ENCODE measurements at regions not wholly inside any gene's neighbourhood (a gene's known extent, or its start where the extent isn't known, plus 50 kb on each side); places are given as distances from the start of the nearest gene placed in this dataset.

DNA sequence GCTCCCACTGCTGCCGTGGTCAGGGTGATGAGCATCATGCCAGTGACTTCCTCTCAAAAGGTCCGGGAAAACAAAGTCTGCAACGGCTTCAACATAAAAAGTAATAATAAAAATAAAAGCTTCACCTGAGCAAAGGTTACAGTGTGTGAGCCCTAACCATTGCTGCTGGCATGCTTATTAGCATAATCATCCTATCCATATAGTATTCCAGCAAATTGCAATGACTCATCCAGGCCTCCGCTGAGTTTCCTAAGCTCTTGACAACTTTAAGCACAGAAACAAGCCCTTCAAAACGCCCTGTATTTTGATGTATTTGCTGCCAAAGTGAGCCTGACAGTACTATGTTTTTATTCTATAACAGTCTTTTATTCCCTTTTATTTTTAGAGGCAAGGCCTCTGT, 100.5 kb downstream of the AASDH start:
- no peak for DNase-seq

DNA sequence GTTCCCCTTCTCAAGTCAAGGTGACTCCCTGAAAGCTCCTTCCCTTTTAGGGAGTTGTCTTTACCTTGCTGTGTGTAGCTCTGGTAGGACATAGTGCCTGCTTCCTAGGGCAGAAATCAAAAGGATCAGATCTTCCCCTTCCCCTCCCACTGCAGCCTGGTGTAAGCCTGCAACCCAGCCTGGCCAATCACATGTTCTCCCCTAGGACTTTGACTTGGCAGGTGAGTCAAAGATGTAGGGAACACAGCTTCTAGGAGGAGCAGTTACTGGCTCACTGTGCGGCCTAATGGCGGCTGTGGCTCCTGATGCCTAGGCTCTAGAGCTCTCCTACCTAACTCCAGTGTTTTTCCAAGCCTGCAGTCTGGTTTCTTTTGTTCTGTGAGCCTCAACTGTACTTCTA, 103.9 kb downstream of the AASDH start:
- DNase-seq = no peak

DNA sequence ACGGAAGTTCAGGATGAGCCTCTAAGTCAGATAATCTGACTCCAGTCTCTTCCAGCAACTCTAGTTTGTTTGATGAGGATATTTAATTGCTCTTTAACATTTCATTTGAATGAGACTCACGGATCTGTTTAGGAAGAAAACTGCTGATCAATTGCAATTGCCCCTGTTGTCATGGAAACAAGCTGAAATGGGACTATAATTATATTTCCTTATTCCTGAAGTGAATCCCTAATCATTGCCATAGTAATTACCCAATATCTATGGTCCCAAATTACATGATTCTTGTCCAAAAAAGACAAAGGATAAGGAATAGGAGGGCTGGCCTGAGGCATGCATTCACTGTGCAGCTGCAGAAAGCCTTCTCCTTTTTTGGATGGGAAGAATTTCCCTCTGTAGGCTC, 105.3 kb downstream of the AASDH start:
- DNase-seq = no peak

DNA sequence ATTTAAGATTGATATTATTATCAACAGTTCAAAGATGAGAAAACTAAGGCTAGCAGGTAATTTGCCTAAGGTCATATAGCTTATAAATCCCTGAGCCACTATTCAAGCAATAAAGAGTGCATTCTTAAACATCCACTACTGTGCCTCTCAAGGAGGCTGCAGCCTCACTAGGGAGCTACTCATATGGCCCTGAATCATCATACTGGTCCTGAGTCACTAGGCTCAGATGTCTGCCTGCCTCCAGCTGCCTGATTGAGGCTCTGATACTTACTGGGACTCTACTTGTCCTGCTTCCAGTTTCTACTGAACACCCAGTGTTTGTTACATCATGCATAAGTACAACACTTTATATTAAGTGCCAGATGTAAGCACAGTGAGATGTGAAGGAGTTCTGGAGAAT, 110.7 kb downstream of the AASDH start:
- no peak for DNase-seq

DNA sequence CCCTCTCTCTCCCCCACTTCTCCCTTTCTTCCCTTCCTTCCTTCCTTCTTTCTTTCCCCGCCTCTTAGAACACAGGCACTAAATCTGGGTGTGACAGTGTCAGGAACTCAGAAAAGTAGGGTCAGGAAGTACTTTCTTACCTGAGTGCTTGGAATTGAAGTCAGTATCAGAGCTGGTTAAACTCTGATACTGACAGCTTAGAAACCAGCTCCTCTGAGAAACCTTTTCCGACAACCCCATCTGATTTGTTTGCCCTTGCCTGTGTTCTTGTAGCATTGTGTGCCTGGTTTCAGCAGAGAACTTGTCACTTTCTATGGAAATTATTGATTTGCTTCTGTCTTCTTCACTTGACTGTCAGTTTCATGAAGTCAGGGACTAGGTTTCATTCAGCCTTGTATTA, 113.9 kb downstream of the AASDH start:
- DNase-seq = no peak

DNA sequence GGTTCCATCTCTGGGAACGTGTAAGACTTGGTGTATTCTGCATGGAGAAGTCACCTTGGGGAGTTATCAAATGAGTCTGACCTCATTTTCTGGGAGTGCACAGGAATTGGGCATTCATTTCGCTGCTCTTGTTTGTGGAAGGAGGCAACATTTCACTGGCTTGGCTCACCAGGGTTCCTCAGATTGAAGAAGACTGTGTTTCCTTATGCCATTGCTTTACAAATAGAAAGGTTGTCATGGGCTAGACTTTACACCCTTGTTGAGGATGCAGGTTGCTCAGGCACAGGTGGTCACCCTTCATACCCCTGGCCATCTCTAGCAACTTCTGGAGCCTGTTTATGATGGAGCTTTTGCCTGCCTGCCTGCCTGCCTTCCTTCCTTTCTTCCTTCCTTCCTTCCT, 114.4 kb downstream of the AASDH start:
- no peak for DNase-seq

DNA sequence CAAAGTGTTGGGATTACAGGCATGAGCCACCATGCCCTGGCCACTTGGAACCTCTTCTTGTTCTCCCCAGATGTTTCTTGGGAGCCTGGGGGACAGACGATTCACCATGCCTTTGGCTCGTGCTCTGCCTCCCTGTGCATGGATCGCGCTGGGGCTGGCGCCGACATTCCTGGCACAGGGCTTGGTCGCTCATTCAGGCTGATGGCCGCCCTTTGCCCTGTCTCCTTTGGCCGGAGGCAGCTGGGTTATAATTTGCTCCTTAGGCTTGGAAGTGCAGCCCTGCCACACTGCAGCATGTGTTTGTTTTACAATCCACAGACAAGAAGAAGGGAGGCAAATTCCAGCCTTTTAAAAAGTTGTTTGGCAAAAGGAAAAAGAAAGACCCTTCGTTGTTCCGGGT, 115.3 kb downstream of the AASDH start:
- DNase-seq = no peak

DNA sequence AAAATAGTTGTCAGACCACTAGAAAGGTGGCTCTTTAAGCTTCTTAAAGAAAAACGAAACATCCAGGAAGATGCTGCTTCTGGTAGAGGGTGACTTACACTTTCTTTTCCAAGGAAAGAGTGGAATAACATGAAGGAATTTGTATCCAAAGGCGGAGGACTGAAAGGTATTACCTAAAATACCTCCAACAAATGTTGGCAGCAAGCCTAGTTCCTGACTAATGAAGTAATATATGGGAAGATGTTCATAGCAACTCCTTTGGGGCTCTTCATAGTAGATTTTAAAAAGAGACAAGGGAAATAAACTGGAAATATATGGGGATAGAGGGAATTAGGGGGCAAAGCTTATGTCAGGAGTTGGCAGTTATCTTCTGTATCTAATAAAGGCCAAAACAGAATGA, 116.2 kb downstream of the AASDH start:
- DNase-seq = no peak

DNA sequence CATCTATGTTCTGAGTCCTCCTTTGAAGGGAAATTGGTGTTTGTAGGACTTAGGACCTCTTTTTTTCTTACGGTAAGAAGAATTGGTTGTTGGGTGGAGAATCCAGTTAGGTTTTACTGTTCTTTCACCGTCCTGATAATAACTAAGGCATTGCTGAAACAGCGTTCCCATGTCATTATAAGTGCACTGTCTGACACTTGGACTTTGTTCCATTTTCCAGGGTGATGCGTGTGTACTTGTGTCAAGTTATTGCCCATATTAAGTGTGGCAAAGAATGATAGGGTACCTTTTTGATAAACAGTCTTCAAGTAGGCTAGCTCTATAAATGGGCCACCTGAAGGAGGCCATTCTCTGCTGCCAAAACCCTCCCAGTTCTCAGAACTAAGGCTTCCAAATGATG, 119.7 kb downstream of the AASDH start:
- DNase-seq = no peak

DNA sequence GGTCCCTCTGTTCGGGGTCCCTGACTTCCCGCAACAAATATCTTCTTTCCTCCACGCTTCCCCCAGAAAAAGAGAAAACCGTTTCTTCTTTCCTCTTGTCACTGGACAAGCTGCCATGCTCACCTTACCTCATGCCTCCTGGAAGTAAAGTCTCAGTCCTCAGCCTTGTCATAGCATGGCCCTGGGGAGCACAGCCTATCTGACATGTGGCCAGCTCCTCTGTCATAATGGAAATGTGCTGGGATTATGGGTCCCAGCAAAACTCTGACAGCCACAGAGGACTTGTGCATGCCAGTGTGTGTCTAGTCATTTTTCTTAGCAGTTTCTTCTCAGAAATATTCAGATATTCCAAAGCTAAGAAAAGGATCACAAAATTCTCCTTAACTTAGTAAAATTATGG, 122.4 kb downstream of the AASDH start:
- DNase-seq = no peak

DNA sequence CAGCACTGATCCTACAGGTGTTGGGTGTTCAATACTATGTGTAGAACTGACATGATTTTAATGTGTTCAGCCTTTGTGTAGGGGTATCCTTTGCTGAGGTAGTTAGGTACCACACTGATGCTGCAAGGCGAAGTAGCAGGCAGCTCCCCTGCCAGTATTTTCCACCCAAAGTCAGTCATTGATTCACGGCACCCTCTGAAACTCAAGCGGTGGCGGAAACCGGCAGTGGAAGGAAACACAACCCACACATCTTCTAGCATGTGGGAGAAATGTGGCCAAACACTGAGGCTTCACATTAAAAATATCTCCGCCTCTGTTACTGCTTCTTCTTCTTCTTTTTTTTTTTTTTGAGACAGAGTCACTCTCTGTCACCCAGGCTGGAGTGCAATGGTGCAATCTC, 126.3 kb downstream of the AASDH start:
- DNase-seq = no peak

DNA sequence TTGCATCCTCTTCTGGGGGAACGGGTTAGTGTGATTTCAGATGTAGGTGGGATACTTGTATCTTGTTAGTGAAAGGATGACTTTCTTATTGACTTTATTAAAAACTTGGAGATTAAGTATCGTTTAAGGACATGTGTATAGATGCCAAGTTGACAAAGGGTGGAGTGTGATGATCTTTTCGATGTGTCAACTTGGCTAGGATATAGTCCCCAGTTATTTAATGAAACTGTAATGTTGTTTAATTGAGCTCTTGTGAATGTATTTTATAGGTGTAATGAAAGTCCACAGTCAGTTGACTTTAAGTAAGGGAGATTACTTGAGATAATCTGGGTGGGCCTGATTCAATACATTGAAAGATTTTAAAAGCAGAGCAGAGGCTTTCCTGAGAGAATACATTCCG, 127.0 kb downstream of the AASDH start:
- no peak for DNase-seq

DNA sequence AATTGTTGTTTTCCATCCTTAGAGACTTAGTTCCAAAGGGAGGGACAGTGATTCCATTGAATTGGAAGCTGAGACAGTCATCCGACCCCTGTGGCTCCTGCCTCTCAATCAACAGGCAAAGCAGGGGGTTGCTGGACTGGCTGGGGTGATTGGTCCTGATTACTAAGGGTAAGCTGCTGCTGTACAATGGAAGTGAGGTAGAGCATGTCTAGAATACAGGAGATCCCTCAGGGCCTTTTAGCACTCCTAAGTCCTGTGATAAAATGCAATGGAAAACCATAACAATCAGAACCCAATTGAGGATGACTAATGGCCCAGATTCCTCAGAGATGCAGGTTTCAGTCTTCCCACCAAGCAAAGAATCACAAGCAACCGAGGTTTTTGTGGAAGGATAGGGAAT, 127.6 kb downstream of the AASDH start:
- no peak for DNase-seq

DNA sequence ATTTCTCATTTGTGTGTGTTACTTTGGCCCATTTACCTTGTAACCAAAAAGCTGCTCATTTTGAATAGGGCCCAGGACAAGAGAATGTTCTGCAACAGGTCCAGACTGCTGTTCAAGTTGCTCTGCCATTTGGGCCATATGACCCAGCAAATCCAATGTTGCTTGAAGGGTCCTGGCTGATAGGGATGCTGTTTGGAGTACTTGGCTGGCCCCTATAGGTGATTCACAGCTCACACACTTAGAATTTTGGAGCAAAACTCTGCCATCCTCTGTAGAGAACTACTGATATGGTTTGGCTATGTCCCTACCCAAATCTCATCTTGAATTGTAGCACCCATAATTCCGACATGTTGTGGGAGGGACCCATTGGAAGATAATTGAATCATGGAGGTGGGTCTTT, 131.5 kb downstream of the AASDH start:
- DNase-seq = no peak

DNA sequence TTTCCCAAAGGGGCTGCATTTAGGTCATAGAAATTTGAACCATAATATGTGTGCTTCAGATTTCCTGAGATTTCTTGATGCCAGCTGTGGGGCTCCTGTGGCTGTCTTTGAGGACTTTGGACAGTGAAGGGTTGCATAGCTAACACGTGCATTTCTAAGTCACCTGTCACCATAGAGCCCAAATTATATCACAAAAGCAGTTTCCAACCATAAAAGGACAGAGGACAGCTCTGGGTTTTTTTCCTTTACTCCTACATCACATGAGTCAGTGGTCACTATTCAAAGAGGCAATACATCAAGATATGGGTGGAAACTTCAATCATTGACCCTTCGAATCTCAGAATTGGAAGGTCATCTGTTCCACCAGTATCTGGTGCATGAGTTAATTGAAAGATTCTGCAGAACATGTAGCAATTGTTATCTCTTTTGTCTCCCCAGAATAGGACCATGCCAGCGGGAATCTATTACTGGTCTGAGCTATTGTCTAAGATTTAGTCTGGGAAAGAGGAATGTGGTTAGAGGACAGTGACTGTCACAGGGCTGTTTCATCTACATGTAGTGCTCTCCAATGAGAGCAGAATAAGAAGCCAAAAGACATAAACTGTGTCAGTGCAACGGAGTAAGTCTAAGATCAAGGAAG, 133.5 kb downstream of the AASDH start:
- DNase-seq = no peak

DNA sequence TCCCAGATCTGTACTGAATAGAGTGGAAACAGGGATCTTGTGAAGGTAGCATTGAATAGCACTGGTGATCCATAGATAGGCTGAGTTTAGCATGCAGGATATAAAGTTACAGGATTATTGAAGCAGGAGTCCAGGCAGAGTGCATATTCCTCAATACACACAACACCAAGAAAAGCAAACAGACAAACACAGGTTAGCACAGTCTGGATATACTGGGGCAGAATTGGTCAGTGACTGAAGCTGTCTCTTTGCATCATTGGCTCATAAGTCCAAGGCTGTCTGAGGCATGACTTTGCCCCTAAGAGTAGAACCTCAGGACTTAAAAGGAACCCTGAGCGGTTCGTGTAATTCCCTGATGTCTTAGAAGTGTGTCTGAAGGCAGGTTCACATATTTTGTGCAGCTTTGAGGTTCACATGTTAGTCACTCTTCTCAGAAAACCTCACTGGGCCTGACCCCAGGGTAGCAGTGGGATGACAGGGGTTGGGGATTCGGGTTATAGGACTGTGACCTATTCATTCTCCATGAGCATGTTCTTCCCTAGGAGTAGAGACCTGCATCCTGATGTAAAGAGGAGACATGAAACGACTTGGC, 134.6 kb downstream of the AASDH start:
- no peak for DNase-seq

DNA sequence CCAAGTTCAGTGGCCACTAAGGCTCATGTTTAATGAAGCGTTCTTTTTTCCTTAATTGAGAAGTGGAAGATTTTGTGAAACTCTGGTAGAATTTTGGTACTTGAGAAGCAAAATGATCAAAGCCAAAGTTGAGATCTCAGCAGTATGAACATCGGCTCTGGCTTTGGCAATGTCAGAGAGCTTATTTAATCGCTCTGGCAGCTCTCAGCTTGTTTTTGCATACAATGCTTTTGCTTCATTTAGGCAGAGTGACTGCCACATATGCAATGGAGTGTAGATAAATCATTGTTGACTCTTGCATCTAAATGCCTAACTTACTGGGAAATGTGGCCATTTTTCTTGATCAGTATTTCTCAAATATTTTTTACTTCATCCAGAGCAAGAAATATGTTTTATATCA, 135.7 kb downstream of the AASDH start:
- no peak for DNase-seq

DNA sequence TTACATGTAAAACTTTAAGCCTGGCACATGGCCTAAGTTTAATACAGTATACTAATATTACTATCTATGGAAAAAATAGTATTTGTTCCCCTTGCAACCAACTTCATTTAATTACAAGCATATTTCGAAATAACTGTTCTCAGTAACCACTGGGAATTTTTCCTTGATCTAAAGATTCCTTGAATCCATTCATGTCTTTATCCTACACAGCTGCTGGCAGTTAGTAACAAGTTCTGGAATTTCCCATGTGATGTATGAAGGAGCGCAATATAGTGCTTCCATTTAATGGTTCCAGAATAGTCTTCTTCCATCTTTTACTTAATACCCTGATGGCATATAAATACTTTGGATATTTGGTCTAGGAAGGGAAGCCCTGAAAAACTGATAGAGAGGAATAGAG, 136.5 kb downstream of the AASDH start:
- DNase-seq = no peak

DNA sequence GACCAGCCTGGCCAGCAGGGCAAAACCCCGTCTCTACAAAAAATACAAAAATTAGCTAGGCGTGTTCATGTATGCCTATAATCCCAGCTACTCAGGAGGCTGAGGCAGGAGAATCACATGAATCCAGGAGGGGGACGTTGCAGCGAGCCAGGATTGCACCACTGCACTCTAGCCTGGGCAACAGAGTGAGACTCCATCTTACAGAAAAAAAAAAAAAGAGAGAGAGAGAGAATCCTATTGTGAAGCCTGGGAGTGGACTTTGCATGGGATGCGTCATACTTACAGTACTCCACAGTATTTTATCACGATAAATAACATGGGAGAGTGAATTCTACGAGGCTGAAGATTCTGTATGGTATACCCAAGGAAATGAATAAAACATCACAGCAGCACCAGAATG, 139.6 kb downstream of the AASDH start:
- no peak for DNase-seq

DNA sequence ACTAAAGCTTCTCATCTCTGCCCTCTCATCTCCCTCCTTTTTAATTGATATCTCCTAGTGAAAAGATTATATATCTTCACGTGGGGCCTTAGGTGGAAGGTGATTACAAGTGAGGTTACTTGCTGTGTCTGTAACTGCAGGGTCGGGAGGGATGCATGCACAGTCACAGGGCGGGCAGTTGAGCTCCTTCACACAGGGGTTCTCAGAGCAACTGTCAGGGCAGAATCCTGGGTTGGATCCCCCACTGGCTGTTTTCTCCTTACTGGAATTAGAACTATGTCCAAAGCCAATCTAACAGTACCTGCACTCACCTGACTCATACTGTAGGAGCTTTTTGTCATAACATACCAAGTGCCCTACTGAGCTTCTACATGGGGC, 141.1 kb downstream of the AASDH start:
- no peak for DNase-seq

DNA sequence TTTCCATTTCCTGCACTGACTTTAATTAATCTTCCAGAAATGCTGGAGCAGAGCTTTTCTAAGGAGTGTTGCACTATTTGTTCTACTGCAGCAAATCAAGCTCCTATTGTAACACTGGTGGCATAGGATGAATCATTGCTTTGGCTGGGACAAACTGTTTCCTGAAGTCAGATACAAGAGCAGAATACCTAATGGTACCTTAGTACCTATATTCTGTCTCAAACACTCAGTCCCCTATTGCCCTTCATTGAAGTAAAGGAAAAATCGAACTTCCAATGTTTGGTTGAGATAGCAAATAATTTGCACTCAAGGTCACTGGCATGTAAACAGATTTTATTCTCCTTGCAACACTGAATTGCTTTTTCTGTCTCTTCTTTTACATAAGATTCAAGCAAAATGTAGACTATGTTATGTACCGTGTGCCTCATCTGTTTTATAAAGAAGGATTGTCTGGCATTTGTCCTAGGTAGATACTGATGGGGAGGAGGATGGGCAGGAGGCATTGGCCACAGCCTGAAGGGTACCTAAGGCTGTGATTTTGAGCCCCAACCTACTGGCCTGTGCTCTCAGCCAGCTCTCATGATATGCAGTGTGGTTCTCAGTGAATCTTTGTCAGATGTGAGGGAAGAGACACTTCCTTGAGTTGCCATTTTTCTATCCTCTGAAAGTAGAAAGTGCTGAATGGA, 141.6 kb downstream of the AASDH start:
- DNase-seq = no peak

DNA sequence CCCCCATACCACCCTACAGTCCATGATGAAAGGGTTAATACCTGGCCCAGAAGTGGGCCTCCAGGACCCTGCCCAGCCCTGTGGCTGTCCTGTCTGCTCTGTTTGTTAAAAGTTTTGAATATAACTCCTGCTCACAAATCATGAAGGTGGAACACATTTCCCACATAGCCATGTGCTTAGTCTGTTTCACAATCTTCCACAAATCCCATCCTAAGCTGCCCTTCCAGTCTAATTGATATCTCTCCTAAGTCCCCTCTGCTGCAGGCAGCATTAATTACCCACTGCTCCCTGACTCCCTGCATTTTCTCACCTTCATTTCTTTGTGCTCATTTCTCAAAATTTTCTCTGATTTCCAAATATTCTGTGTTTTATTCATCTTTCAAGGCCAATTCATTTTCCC, 142.6 kb downstream of the AASDH start:
- DNase-seq = no peak

DNA sequence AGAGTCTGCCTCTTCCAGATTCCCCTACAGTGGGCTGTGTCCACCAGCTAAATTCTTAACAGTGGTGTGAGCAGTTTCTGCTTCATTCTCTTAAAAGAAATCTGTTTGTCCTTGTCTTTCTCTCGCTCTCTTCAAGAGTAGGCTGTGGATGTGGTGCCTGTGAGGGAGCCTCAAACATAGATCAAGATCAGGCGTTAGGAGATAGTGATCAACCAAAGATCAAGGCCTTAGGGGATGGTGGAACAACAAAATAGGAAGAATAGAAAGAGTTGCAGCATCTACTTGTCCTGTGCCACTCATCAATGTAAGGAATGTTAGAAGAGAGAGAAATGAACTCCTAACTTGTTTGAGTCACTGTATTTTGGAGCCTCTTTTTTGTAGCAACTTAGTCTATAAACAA, 144.2 kb downstream of the AASDH start:
- no peak for DNase-seq

DNA sequence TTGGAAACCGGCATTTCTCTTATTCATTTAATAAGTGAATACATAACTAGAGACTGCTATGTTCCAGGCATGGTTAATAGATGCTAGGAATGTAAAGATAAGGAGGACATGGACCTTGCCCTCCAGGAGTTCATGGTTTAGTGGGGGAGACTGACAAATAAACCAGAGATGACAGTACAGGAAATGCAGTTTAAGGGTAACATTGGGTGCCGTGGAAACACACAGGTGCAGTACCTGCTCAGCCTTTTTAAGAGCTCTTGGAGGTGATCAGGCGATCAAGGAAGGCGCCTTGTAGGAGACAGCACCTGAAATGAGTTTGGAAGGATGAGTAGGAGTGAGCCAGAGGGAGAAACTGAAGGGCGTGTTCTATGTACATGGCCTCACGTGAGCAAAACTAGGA, 145.8 kb downstream of the AASDH start:
- DNase-seq = no peak
